PC-9 (cell line): ENCODE measurements at regions not wholly inside any gene's neighbourhood (a gene's known extent, or its start where the extent isn't known, plus 50 kb on each side); places are given as distances from the start of the nearest gene placed in this dataset.

Experiments used
- BruUV-seq: library from RNA; stranded (reverse); fragments of 400-500 nt; replicated peaks from 2 replicates; lab custom pipeline; 2021; lab: Mats Ljungman, UMichigan
- CTCF ChIA-PET: fragments of 300-600 bp; sonication (Branson Sonifier 250); formaldehyde crosslinking; loops from one replicate; lab custom pipeline; 2022; ENCODE audit warnings: antibody characterized with exemption; lab: Charles Lee
- POLR2A ChIA-PET: fragments of 300-600 bp; sonication (Branson Sonifier 250); formaldehyde crosslinking; loops from one replicate; lab custom pipeline; 2022; ENCODE audit warnings: antibody characterized with exemption; ENCODE audit not compliant: unreplicated experiment; lab: Charles Lee
- DNase-seq, 2 experiments: peaks; one replicate each; pipeline versions ENCODE4 v3.0.0 to v3.0.0-alpha.2; 2015 to 2022; ENCODE audit warnings: mixed read lengths in 1 of 2
- H2AFZ ChIP-seq: fragments of 200-600 bp; sonication (generic); 2 replicates; pipeline ENCODE4 v1.8.1; 2017; ENCODE audit warnings: antibody characterized with exemption
- H3F3A ChIP-seq: fragments of 200-600 bp; sonication (generic); 2 replicates; pipeline ENCODE4 v1.8.1; 2017; ENCODE audit warnings: antibody characterized with exemption, mild to moderate bottlenecking, low read depth; ENCODE audit not compliant: insufficient read depth
- H3K27ac ChIP-seq: fragments of 200-600 bp; sonication (generic); 2 replicates; pipeline ENCODE4 v1.6.1; 2016; ENCODE audit warnings: mixed run types
- H3K27me3 ChIP-seq: fragments of 200-600 bp; sonication (generic); 2 replicates; pipeline ENCODE4 v1.6.1; 2016; ENCODE audit warnings: low read depth, mixed run types; ENCODE audit not compliant: insufficient read depth
- H3K36me3 ChIP-seq: fragments of 200-600 bp; sonication (generic); 2 replicates; pipeline ENCODE4 v1.6.1; 2016; ENCODE audit warnings: low read depth, mixed run types
- H3K4me1 ChIP-seq: fragments of 200-600 bp; sonication (generic); replicated peaks from 2 replicates; pipeline ENCODE4 v1.6.1; 2016; ENCODE audit warnings: mixed run types; ENCODE audit not compliant: insufficient read depth
- H3K4me2 ChIP-seq: fragments of 200-600 bp; sonication (generic); 2 replicates; pipeline ENCODE4 v1.6.1; 2017; ENCODE audit warnings: mixed run types
- H3K4me3 ChIP-seq: fragments of 200-600 bp; sonication (generic); 2 replicates; pipeline ENCODE4 v1.6.1; 2016; ENCODE audit warnings: mixed run types
- H3K79me2 ChIP-seq: fragments of 200-600 bp; sonication (generic); 2 replicates; pipeline ENCODE4 v1.6.1; 2017; ENCODE audit warnings: low read depth, mixed run types
- H3K9me2 ChIP-seq: fragments of 200-600 bp; sonication (generic); 2 replicates; pipeline ENCODE4 v1.8.1; 2017; ENCODE audit warnings: mild to moderate bottlenecking; ENCODE audit not compliant: insufficient read depth
- H3K9me3 ChIP-seq: fragments of 200-600 bp; sonication (generic); 2 replicates; pipeline ENCODE4 v1.8.1; 2016; ENCODE audit warnings: low read depth; ENCODE audit not compliant: insufficient read depth
- H4K20me1 ChIP-seq: fragments of 200-600 bp; sonication (generic); 2 replicates; pipeline ENCODE4 v1.8.1; 2017; ENCODE audit not compliant: insufficient read depth
- EZH2 ChIP-seq: fragments of 200-600 bp; sonication (generic); IDR thresholded peaks from 2 replicates; pipeline ENCODE4 v1.8.0; 2017; ENCODE audit warnings: antibody characterized with exemption, low read depth
- intact Hi-C: fragments of 100-400 bp; cut with micrococcal nuclease; formaldehyde crosslinking; loops from one replicate; pipeline ENCODE4 v1.10.0; 2022; ENCODE audit not compliant: unreplicated experiment
- TF ChIP-seq, protein P1 (sequence below): fragments of 200-600 bp; sonication (generic); conservative IDR thresholded peaks from 2 replicates; pipeline ENCODE4 v1.6.1; 2017; ENCODE audit warnings: mixed run types, antibody characterized with exemption, mild to moderate bottlenecking, moderate library complexity

DNA sequence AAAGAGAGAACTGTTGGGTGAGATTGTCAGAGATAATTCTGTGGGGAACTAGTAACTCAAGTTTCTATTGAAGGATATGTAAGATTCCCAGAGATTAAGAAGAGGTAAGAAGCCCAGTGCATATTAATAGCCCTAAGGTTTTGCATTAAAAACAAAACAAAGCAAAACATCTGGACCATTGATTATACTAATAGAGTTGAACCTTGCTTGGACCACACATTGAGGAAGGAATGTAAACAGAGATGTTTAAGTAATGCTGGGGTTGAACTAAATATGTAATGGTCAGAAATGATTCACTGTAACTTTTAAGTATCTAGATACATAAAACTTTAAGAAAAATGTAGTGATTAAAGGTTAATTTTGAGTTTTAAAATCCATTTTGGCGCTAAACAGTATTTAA is 1770.0 kb downstream of the PCDH9 start:
- H3K4me3 ChIP-seq = no peak overlapping the region
- no peak overlapping the region for H3K4me2 ChIP-seq
- no peaks in the 10 kb centered on the region for H3K9me3 ChIP-seq
- H3K9me2 ChIP-seq = no peaks in the 10 kb centered on the region
- no peak overlapping the region for H2AFZ ChIP-seq
- H3K36me3 ChIP-seq = no peaks in the 10 kb centered on the region
- H3F3A ChIP-seq = no peaks in the 10 kb centered on the region
- no peaks in the 10 kb centered on the region for H3K4me1 ChIP-seq
- no peaks in the 10 kb centered on the region for H3K27me3 ChIP-seq
- intact Hi-C loops = no loop called here
- no peaks in the 10 kb centered on the region for H3K79me2 ChIP-seq
- H4K20me1 ChIP-seq = no peaks in the 10 kb centered on the region
- ChIA-PET CTCF (no interaction called here), POLR2A (no interaction called here)
- BruUV-seq = no TSS peak
- H3K27ac ChIP-seq = no peak overlapping the region
- TF ChIP-seq, protein P1, sequence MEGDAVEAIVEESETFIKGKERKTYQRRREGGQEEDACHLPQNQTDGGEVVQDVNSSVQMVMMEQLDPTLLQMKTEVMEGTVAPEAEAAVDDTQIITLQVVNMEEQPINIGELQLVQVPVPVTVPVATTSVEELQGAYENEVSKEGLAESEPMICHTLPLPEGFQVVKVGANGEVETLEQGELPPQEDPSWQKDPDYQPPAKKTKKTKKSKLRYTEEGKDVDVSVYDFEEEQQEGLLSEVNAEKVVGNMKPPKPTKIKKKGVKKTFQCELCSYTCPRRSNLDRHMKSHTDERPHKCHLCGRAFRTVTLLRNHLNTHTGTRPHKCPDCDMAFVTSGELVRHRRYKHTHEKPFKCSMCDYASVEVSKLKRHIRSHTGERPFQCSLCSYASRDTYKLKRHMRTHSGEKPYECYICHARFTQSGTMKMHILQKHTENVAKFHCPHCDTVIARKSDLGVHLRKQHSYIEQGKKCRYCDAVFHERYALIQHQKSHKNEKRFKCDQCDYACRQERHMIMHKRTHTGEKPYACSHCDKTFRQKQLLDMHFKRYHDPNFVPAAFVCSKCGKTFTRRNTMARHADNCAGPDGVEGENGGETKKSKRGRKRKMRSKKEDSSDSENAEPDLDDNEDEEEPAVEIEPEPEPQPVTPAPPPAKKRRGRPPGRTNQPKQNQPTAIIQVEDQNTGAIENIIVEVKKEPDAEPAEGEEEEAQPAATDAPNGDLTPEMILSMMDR = no peak
- TF ChIP-seq EZH2 = no peak
- DNase-seq = no peak

DNA sequence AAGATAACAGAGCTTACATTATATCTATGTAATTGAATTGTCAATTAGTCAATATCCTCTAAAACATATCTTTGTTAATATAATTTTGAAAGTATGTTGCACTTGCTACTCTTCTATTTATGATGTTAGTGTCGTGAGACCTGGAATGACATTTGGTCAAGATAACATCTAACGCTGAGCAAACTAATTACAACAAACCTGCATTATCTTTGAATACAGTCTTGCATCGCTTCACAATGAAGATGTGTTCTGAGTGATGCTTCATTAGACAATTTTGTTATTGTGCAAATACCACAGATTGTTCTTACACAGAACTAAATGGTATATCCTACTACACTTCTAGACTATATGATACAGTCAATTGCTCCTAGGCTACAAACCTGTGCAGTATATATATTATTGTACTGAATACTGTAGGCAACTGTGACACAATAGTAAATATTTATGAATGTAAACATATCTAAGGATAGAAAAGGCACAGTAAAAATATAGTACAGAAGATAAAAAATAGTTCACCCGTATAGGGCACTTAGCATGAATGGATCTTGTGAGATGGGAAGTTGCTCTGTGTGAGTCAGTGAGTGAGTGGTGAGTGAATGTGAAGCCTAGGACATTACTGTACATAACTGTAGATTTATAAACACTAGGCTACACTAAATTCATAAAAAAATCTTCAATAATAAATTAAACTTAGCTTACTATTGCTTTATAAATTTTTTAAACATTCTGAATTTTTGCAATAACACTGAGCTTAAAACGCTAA is 1773.8 kb downstream of the PCDH9 start:
- ChIA-PET CTCF (no interaction called here), POLR2A (no interaction called here)
- Histone ChIP-seq H4K20me1 (no peaks in the 10 kb centered on the region), H3K9me2 (no peaks in the 10 kb centered on the region), H3K4me2 (no peak overlapping the region), H3K4me1 (no peaks in the 10 kb centered on the region), H3K27ac (no peak overlapping the region), H3K36me3 (no peaks in the 10 kb centered on the region), H3K9me3 (no peaks in the 10 kb centered on the region), H3F3A (no peaks in the 10 kb centered on the region), H3K4me3 (no peak overlapping the region), H3K27me3 (no peaks in the 10 kb centered on the region), H2AFZ (no peak overlapping the region), H3K79me2 (no peaks in the 10 kb centered on the region)
- no peak for DNase-seq
- intact Hi-C loops = no loop called here
- no peak for TF ChIP-seq EZH2
- TF ChIP-seq, protein P1 = no peak
- BruUV-seq = no TSS peak

DNA sequence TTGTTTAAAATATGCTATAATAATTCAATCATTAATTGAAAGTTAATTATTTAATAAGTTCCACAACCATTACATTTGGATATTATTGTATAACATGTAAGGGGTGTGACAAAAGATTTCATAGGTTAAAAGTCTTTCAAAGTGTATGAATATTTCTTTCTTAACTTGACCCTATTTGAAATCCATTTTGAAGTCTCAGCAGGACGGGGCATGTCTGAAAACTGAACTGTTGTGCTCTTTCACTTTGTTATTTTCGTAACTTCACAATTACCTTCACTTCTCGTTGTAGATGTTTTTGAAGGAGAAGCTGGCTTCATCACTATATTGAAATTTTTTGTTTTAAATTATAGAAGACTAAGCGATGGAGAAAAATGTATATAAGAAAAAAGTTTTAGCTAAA is 1775.7 kb downstream of the PCDH9 start:
- no peak for TF ChIP-seq EZH2
- TF ChIP-seq, protein P1 = no peak
- intact Hi-C loops = no loop called here
- CTCF ChIA-PET = no interaction called here
- no peaks in the 10 kb centered on the region for H3K4me1 ChIP-seq
- no peaks in the 10 kb centered on the region for H3K36me3 ChIP-seq
- H3K79me2 ChIP-seq = no peaks in the 10 kb centered on the region
- H3K27me3 ChIP-seq = no peaks in the 10 kb centered on the region
- no peak overlapping the region for H3K27ac ChIP-seq
- H3K9me2 ChIP-seq = no peaks in the 10 kb centered on the region
- BruUV-seq = no TSS peak
- DNase-seq = no peak
- H4K20me1 ChIP-seq = no peaks in the 10 kb centered on the region
- no peaks in the 10 kb centered on the region for H3K9me3 ChIP-seq
- POLR2A ChIA-PET = no interaction called here
- no peak overlapping the region for H2AFZ ChIP-seq
- H3K4me3 ChIP-seq = no peak overlapping the region
- no peak overlapping the region for H3K4me2 ChIP-seq
- no peaks in the 10 kb centered on the region for H3F3A ChIP-seq
